Right atrium auricular region (tissue), 2 donors: ENCODE measurements at regions not wholly inside any gene's neighbourhood (a gene's known extent, or its start where the extent isn't known, plus 50 kb on each side); places are given as distances from the start of the nearest gene placed in this dataset.
"Not testable (repeated sequence)": the region's sequence is repeated elsewhere in the genome, so short reads cannot be mapped to it uniquely, and the experiment has no call there.

Experiments
- DNase-seq: peaks from one replicate; pipeline ENCODE4 v3.0.0-alpha.2; 2019; ENCODE audit warnings: low spot score
- H3K27ac ChIP-seq, 2 donors: fragments of 200-600 bp; sonication (generic); 1 replicate in 1 of 2; 2 replicates in 1 of 2; pipeline ENCODE4 v1.5.1; 2016 to 2019
- H3K27me3 ChIP-seq, 2 donors: fragments of 200-600 bp; sonication (generic); one replicate each; pipeline versions ENCODE4 v1.5.1 to v1.6.0; 2017 to 2019
- H3K36me3 ChIP-seq: fragments of 200-600 bp; sonication (generic); one replicate; pipeline ENCODE4 v1.5.1; 2016
- H3K4me1 ChIP-seq, 2 donors: fragments of 200-600 bp; sonication (generic); one replicate each; pipeline versions ENCODE4 v1.5.1 to v1.6.0; 2017 to 2019
- H3K4me3 ChIP-seq, 2 donors: fragments of 200-600 bp; sonication (generic); 1 replicate in 1 of 2; 2 replicates in 1 of 2; pipeline ENCODE4 v1.5.1; 2017 to 2019; ENCODE audit warnings: mild to moderate bottlenecking in 1 of 2, moderate library complexity in 1 of 2
- H3K9me3 ChIP-seq, 2 donors: fragments of 200-600 bp; sonication (generic); one replicate each; pipeline ENCODE4 v1.5.1; 2019
- CTCF ChIP-seq, 2 donors: fragments of 200-600 bp; sonication (generic); IDR thresholded peaks; one replicate each; pipeline ENCODE4 v1.5.1; 2019; ENCODE audit warnings: antibody characterized with exemption in 2 of 2

DNA sequence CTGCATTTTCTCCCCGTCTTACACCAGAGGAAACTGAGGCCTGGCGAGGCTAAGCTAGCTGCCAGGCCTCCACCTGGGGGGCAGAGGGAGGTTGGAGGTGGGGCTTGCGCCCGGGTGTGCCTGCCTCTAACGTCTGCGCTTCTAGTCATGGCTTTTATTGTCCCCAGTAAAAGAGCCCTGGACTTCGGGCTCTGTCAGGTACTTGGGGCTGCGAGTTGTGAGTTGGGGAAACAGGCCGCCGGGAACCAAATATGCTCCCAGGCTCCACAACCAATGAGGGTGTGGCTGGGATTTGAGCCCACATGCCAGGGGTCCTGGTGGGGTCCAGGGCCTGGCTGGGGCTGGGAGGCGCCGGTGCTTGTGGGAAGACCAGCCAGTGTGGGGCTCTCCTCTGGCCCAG is 57.4 kb upstream of the NOTCH1 start:
- H3K9me3 ChIP-seq, result no peaks in the 10 kb centered on the region
- H3K36me3 ChIP-seq, result no peaks in the 10 kb centered on the region
- H3K4me3 ChIP-seq, result no peak overlapping the region
- no peak for DNase-seq
- no peaks in the 10 kb centered on the region for H3K27me3 ChIP-seq
- no peak overlapping the region for H3K27ac ChIP-seq
- peaks cover 0 to 52% of the 10 kb centered on the region in 2 donors for H3K4me1 ChIP-seq
- no peak for TF ChIP-seq CTCF (IDR thresholded peaks at IDR 0.05)

DNA sequence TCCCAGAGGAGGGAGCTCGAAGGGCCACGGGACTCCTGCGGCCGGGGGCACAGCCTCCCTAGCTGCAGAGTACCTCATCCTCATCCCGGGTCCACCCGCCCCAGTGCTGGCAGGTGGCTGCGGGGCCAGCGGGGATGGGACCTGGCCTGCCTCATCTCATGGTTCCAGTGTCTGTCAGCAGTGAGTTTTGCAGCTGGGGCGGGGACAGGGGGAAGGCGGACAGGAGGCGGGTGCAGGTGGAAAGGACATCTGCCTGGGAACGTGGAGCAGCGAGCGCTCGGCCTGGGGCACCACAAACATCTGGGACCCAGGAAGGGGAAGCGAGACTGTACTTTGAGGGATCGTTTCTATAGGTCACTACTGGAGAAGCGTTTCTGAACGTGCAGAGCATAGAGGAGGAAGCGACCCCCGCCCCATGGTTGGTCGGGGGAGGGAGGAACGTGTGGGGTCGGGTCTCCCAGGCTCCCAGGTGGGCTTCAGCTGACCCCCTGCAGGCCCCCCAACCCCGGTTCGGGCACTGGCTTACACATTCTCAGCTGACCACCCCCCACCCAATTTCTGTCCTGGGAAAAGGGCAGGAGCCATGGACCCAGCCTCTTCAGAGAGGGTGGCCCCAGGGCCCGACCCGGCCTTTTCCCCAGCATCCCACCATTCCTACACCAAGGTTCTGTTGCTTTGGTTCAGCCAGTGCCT is 56.5 kb upstream of the NOTCH1 start:
- Histone ChIP-seq H3K27me3 (no peaks in the 10 kb centered on the region), H3K9me3 (no peaks in the 10 kb centered on the region), H3K4me3 (no peak overlapping the region), H3K27ac (no peak overlapping the region), H3K36me3 (no peaks in the 10 kb centered on the region), H3K4me1 (peaks cover 0 to 56% of the 10 kb centered on the region in 2 donors)
- no peak for DNase-seq
- no peak for TF ChIP-seq CTCF (IDR thresholded peaks at IDR 0.05)

GRCh38 chr9:136601250-136601973 is 55.6 kb upstream of the NOTCH1 start:
- not testable (repeated sequence) for H3K27ac ChIP-seq, H3K27me3 ChIP-seq, H3K9me3 ChIP-seq, H3K36me3 ChIP-seq, DNase-seq, H3K4me3 ChIP-seq
- peaks cover 0 to 59% of the 10 kb centered on the region in 2 donors for H3K4me1 ChIP-seq

DNA sequence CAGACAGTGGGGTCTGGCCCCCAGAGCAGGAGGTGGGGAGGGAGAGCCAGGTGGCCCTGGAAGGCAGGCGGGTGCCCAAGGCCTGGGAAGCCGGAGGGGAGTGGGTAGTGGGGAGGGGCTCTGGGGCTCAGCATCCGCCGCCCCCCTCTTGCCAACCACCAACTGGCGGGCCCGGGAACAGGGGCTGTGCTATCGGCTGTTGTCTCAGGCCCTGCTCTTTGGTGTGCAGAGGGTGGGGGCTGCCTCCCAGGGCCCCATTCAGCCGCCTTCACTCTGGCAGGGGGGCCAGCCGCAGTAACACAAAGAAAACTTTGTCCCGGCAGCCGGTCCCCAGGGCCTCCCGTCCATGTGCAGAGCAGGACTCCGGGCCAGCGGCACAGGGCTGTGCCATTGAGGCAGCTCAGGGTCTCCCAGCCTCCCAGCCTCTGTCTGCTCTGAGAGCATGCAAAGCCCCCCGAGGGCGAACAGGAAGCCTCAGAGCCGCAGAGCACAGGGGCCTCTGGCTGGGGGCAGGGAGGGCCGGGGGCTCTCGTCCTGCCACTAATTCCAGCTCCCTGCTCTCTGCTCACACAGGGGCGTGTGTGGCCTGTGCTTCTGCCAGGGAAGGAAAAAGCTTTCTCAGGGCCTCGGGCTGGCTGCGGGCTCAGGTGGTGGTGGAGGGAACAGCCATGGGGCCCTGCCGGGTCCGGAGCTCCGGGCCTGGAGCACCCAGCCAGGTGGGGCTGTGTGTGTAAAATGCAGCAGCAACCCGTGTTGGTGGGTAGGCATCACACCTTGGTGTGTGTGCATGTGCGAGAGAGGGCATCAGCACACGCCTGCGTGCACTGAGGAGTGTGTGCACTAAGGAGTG is 54.2 kb upstream of the NOTCH1 start:
- Histone ChIP-seq H3K27me3 (no peaks in the 10 kb centered on the region), H3K36me3 (no peaks in the 10 kb centered on the region), H3K4me1 (peaks cover 0 to 47% of the 10 kb centered on the region in 2 donors), H3K4me3 (no peak overlapping the region), H3K9me3 (no peaks in the 10 kb centered on the region), H3K27ac (no peak overlapping the region)
- no peak for TF ChIP-seq CTCF (IDR thresholded peaks at IDR 0.05)
- no peak for DNase-seq

- TF ChIP-seq CTCF (IDR thresholded peaks at IDR 0.05), result no peak
These were observed 53.3 kb upstream of the NOTCH1 start for GRCh38 chr9:136599074-136599531.

DNA sequence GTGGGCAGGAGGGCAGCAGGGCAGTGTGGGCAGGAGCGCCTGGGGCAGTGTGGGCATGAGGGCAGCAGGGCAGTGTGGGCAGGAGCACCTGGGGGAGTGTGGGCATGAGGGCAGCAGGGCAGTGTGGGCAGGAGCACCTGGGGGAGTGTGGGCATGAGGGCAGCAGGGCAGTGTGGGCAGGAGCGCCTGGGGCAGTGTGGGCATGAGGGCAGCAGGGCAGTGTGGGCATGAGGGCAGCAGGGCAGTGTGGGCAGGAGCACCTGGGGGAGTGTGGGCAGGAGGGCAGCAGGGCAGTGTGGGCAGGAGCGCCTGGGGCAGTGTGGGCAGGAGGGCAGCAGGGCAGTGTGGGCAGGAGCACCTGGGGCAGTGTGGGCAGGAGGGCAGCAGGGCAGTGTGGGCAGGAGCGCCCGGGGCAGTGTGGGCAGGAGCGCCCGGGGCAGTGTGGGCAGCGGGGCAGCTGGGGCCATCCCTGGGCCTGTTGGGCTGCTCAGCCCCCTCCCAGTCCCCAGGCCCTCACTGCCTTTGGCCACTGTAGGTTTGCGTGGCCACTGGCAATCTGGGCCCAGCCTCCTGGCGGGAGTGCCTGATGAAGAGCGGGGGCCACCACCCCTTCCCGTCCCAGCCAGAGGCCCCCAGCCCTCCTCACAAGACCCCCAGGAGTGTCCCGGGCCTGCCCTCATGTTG is 52.7 kb upstream of the NOTCH1 start:
- peaks cover 0 to 33% of the 10 kb centered on the region in 2 donors for H3K4me1 ChIP-seq
- H3K27me3 ChIP-seq, H3K36me3 ChIP-seq, H3K9me3 ChIP-seq, H3K27ac ChIP-seq, H3K4me3 ChIP-seq, DNase-seq: not testable (repeated sequence)

More at GRCh38 chr9:136599074-136599531, 53.3 kb upstream of the NOTCH1 start:
- Histone ChIP-seq H3K4me3 (no peak overlapping the region), H3K9me3 (no peaks in the 10 kb centered on the region), H3K27me3 (no peaks in the 10 kb centered on the region), H3K4me1 (peaks cover 0 to 39% of the 10 kb centered on the region in 2 donors), H3K27ac (no peak overlapping the region), H3K36me3 (no peaks in the 10 kb centered on the region)
- no peak for DNase-seq
